Gastroesophageal sphincter (tissue), 4 donors: ENCODE measurements at regions not wholly inside any gene's neighbourhood (a gene's known extent, or its start where the extent isn't known, plus 50 kb on each side); places are given as distances from the start of the nearest gene placed in this dataset.

Experiments
- ATAC-seq: fragments of 150-250 bp; one replicate; pipeline ENCODE4 v1.9.1; 2016; ENCODE audit warnings: mild to moderate bottlenecking, moderate library complexity
- H3K27ac ChIP-seq, 4 donors: fragments of 200-600 bp; sonication (generic) in 3 of 4; 1 replicate in 3 of 4; 2 replicates in 1 of 4; pipeline ENCODE4 v1.5.1; 2016 to 2019
- H3K27me3 ChIP-seq: fragments of 200-600 bp; sonication (generic); one replicate; pipeline ENCODE4 v1.5.1; 2019
- H3K36me3 ChIP-seq, 2 donors: fragments of 200-600 bp; sonication (generic); one replicate each; pipeline ENCODE4 v1.5.1; 2019; ENCODE audit warnings: control low read depth in 1 of 2
- H3K4me1 ChIP-seq, 3 donors: fragments of 200-600 bp; sonication (generic); 1 replicate in 2 of 3; 2 replicates in 1 of 3; pipeline ENCODE4 v1.5.1; 2016 to 2019; ENCODE audit warnings: control low read depth in 2 of 3
- H3K4me3 ChIP-seq, 2 donors: fragments of 200-600 bp; sonication (generic); one replicate each; pipeline ENCODE4 v1.5.1; 2019; ENCODE audit warnings: mild to moderate bottlenecking in 1 of 2, moderate library complexity in 1 of 2
- H3K9me3 ChIP-seq, 3 donors: fragments of 200-600 bp; sonication (generic); one replicate each; pipeline ENCODE4 v1.5.1; 2017 to 2019; ENCODE audit warnings: control low read depth in 2 of 3
- CTCF ChIP-seq, 4 experiments: fragments of 200-600 bp in 2 of 4; fragments of 450-650 bp in 2 of 4; sonication (generic) in 1 of 4; IDR thresholded peaks; one replicate each; pipeline ENCODE4 v1.5.1; 2017 to 2019; ENCODE audit warnings: antibody characterized with exemption in 4 of 4, mild to moderate bottlenecking in 2 of 4, moderate library complexity in 2 of 4
- EP300 ChIP-seq: sonication (generic); formaldehyde crosslinking; IDR thresholded peaks from one replicate; pipeline ENCODE4 v1.6.1; 2017; ENCODE audit warnings: antibody characterized with exemption, mild to moderate bottlenecking
- POLR2A ChIP-seq, 2 donors: fragments of 450-650 bp; IDR thresholded peaks; one replicate each; pipeline ENCODE4 v1.6.1; 2017; ENCODE audit warnings: antibody characterized with exemption in 2 of 2, mild to moderate bottlenecking in 2 of 2, moderate library complexity in 1 of 2
- POLR2AphosphoS5 ChIP-seq: sonication (generic); formaldehyde crosslinking; IDR thresholded peaks from one replicate; pipeline ENCODE4 v1.6.1; 2017; ENCODE audit warnings: antibody characterized with exemption
- WGBS, 2 donors: methylation state at CpG; one replicate each; pipeline ENCODE4 v1.1.5; 2018; ENCODE audit warnings: low coverage in 1 of 2; 5-methylcytosine and 5-hydroxymethylcytosine counted together

DNA sequence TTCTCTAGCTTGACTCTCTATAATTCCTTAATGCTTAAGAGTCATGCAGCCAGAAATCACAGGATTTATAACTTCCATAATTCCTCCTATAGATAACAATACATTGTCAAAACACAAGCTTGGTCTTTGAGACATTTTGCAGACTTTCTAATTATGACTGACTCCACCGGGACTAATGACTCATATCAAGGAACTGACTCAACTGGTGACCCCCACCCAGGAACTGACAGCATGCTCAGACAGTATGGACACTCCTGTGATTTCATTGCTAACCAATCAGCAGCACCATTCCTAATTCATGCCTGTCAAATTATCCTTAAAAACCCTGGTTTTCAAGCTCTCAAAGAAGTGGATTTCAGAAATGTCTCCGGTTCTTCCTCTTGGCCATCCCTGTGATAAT lies 670.5 kb upstream of the IMPG1 start:
- peaks cover 0 to 13% (median 0%) of the 10 kb centered on the region in 3 donors for H3K9me3 ChIP-seq
- TF ChIP-seq POLR2AphosphoS5 (no peak), CTCF (IDR thresholded peaks at IDR 0.05) (no peak), EP300 (no peak), POLR2A (IDR thresholded peaks at IDR 0.05) (no peak)
- no peak overlapping the region for H3K4me3 ChIP-seq
- no peaks in the 10 kb centered on the region for H3K4me1 ChIP-seq
- WGBS, 2 donors: 83 to 96% methylated on average over 2 of the region's 2 CpGs
- no peak for ATAC-seq
- no peaks in the 10 kb centered on the region for H3K36me3 ChIP-seq
- H3K27ac ChIP-seq: no peak overlapping the region
- no peaks in the 10 kb centered on the region for H3K27me3 ChIP-seq

DNA sequence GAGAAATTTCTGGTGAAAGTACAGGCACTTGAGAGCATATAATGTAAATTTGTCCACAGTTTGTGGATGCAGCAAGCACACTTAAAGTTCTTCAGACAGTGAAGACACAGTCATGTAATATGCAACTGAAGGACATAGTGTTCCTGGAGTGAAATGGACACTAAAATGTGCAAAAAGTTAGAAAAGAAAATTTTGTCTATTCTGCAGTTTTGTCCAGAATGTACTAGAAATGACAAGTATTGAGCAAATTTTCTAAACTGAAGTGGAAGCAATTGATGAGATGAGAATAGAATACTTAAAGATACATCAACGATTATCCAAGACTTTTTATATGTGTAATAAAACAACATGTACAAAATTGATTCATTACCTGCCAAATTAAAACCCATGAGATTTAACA lies 647.0 kb upstream of the IMPG1 start:
- Histone ChIP-seq H3K36me3 (no peaks in the 10 kb centered on the region), H3K9me3 (no peaks in the 10 kb centered on the region), H3K27ac (no peak overlapping the region), H3K4me1 (no peaks in the 10 kb centered on the region), H3K27me3 (no peaks in the 10 kb centered on the region), H3K4me3 (no peak overlapping the region)
- WGBS, 2 donors: 53 to 88% methylated on average over 1 of the region's 1 CpG
- TF ChIP-seq POLR2A (IDR thresholded peaks at IDR 0.05): no peak
- no peak for ATAC-seq

GRCh38 chr6:76708641-76709331 lies 636.3 kb upstream of the IMPG1 start:
- no peak overlapping the region for H3K4me3 ChIP-seq
- H3K27me3 ChIP-seq: no peaks in the 10 kb centered on the region
- TF ChIP-seq EP300 (no peak), POLR2AphosphoS5 (no peak), POLR2A (IDR thresholded peaks at IDR 0.05) (no peak), CTCF (IDR thresholded peaks at IDR 0.05) (no peak)
- no peaks in the 10 kb centered on the region for H3K4me1 ChIP-seq
- no peak for ATAC-seq
- no peak overlapping the region for H3K27ac ChIP-seq
- H3K9me3 ChIP-seq: no peaks in the 10 kb centered on the region
- WGBS, 2 donors: 89 to 100% methylated on average over 2 to 5 of the region's 5 CpGs
- H3K36me3 ChIP-seq: no peaks in the 10 kb centered on the region

- H3K4me1 ChIP-seq: no peaks in the 10 kb centered on the region
- H3K9me3 ChIP-seq: no peaks in the 10 kb centered on the region
- no peak for ATAC-seq
- no peaks in the 10 kb centered on the region for H3K36me3 ChIP-seq
- H3K4me3 ChIP-seq: no peak overlapping the region
- H3K27me3 ChIP-seq: no peaks in the 10 kb centered on the region
- no peak overlapping the region for H3K27ac ChIP-seq
- TF ChIP-seq POLR2AphosphoS5 (no peak), POLR2A (IDR thresholded peaks at IDR 0.05) (no peak), EP300 (no peak), CTCF (IDR thresholded peaks at IDR 0.05) (no peak)
Observed at GRCh38 chr6:76707630-76708029, 635.2 kb upstream of the IMPG1 start.

GRCh38 chr6:76706631-76707030 lies 634.2 kb upstream of the IMPG1 start:
- TF ChIP-seq CTCF (IDR thresholded peaks at IDR 0.05) (no peak), POLR2A (IDR thresholded peaks at IDR 0.05) (no peak), POLR2AphosphoS5 (no peak), EP300 (no peak)
- Histone ChIP-seq H3K4me3 (no peak overlapping the region), H3K36me3 (no peaks in the 10 kb centered on the region), H3K4me1 (no peaks in the 10 kb centered on the region), H3K27ac (no peak overlapping the region), H3K27me3 (no peaks in the 10 kb centered on the region), H3K9me3 (no peaks in the 10 kb centered on the region)
- no peak for ATAC-seq
- 25 to 33% methylated on average over 1 of the region's 1 CpG for WGBS, 2 donors
